Activated B cell treated with CpG ODN at 0.5 μM for 24 hours (primary cell): ENCODE measurements at regions not wholly inside any gene's neighbourhood (a gene's known extent, or its start where the extent isn't known, plus 50 kb on each side); places are given as distances from the start of the nearest gene placed in this dataset.

Source experiments
- ATAC-seq: fragments of 200-7000 bp; cut with Tn5 transposase; one replicate; pipeline ENCODE4 v1.10.0; 2021; ENCODE audit warnings: low read depth, mild to moderate bottlenecking, moderate library complexity
- CTCF ChIA-PET: fragments of 350-600 bp; sonication (Branson Sonifier 250); formaldehyde crosslinking; loops from one replicate; lab custom pipeline; 2021; ENCODE audit warnings: antibody characterized with exemption; lab: Charles Lee
- POLR2A ChIA-PET: fragments of 350-600 bp; sonication (Branson Sonifier 250); formaldehyde crosslinking; loops from one replicate; lab custom pipeline; 2021; ENCODE audit warnings: antibody characterized with exemption; lab: Charles Lee
- DNase-seq: peaks from one replicate; pipeline ENCODE4 v3.0.0; 2022
- H3K27ac Mint-ChIP-seq: one replicate; pipeline ENCODE4 v1.8.0; 2020; ENCODE audit warnings: mixed read lengths
- H3K27me3 Mint-ChIP-seq: one replicate; pipeline ENCODE4 v1.8.0; 2021; ENCODE audit warnings: mixed read lengths
- H3K36me3 Mint-ChIP-seq: one replicate; pipeline ENCODE4 v1.8.0; 2021; ENCODE audit warnings: low read depth, mixed read lengths
- H3K4me1 Mint-ChIP-seq: one replicate; pipeline ENCODE4 v1.8.0; 2021; ENCODE audit warnings: mixed read lengths
- H3K4me3 Mint-ChIP-seq: one replicate; pipeline ENCODE4 v1.8.0; 2020; ENCODE audit warnings: mild to moderate bottlenecking, mixed read lengths
- H3K9me3 Mint-ChIP-seq: one replicate; pipeline ENCODE4 v1.8.0; 2020; ENCODE audit warnings: mixed read lengths
- CTCF ChIP-seq: fragments of 200-600 bp; IDR thresholded peaks from one replicate; pipeline ENCODE4 v1.8.0; 2022; ENCODE audit warnings: antibody characterized with exemption, mild to moderate bottlenecking
- intact Hi-C: fragments of 100-400 bp; cut with micrococcal nuclease; formaldehyde crosslinking; loops from one replicate; pipeline ENCODE4 v1.15.1; 2024

GRCh38 chr1:233435622-233436021 lies 108.1 kb downstream of the MAP3K21 start:
- DNase-seq = no peak
- Mint-ChIP-seq H3K36me3 (no peaks in the 10 kb centered on the region), H3K27ac (no peak overlapping the region), H3K4me1 (no peaks in the 10 kb centered on the region), H3K27me3 (peaks cover 12% of the 10 kb centered on the region), H3K4me3 (no peak overlapping the region), H3K9me3 (peaks cover 6% of the 10 kb centered on the region)
- ATAC-seq = no peak
- TF ChIP-seq CTCF = no peak
- intact Hi-C loops = no loop called here
- ChIA-PET POLR2A (no interaction called here), CTCF (no interaction called here)

- CTCF ChIA-PET = no interaction called here
- no peak for TF ChIP-seq CTCF
- DNase-seq (no peak), ATAC-seq (no peak)
- intact Hi-C loops = no loop called here
- no peaks in the 10 kb centered on the region for H3K9me3 Mint-ChIP-seq
- H3K4me1 Mint-ChIP-seq = no peaks in the 10 kb centered on the region
- H3K27ac Mint-ChIP-seq = no peak overlapping the region
- H3K4me3 Mint-ChIP-seq = no peak overlapping the region
- H3K27me3 Mint-ChIP-seq = peaks cover 10% of the 10 kb centered on the region
- no peaks in the 10 kb centered on the region for H3K36me3 Mint-ChIP-seq
- POLR2A ChIA-PET = no interaction called here
These were observed 112.2 kb downstream of the MAP3K21 start for GRCh38 chr1:233439721-233440120.

GRCh38 chr1:233440951-233441401 lies 113.5 kb downstream of the MAP3K21 start:
- ATAC-seq (no peak), DNase-seq (no peak)
- Mint-ChIP-seq H3K36me3 (no peaks in the 10 kb centered on the region), H3K27ac (no peak overlapping the region), H3K27me3 (peaks cover 10% of the 10 kb centered on the region), H3K4me3 (no peak overlapping the region), H3K9me3 (peaks cover 2% of the 10 kb centered on the region), H3K4me1 (no peaks in the 10 kb centered on the region)
- intact Hi-C loops = loop anchor here (1.0 kb wide), 1 partner anchor 350 kb away; no protein-coding TSS in a partner anchor
- no peak for TF ChIP-seq CTCF
- ChIA-PET POLR2A (no interaction called here), CTCF (interaction anchor here (1.0 kb wide), 1 partner anchor 625 kb away, joined by 5 read pairs; no protein-coding TSS in a partner anchor)

- DNase-seq = no peak
- Mint-ChIP-seq H3K36me3 (no peaks in the 10 kb centered on the region), H3K27ac (no peak overlapping the region), H3K9me3 (peaks cover 4% of the 10 kb centered on the region), H3K4me1 (no peaks in the 10 kb centered on the region), H3K4me3 (no peak overlapping the region), H3K27me3 (peaks cover 6% of the 10 kb centered on the region)
- TF ChIP-seq CTCF = no peak
- intact Hi-C loops = no loop called here
- ChIA-PET CTCF (interaction anchor here (0.9 kb wide), 1 partner anchor 349 kb away, joined by 3 read pairs; no protein-coding TSS in a partner anchor), POLR2A (no interaction called here)
- no peak for ATAC-seq
These were observed 114.7 kb downstream of the MAP3K21 start for GRCh38 chr1:233442026-233442780.

GRCh38 chr1:233443040-233443760 lies 115.7 kb downstream of the MAP3K21 start:
- intact Hi-C loops = no loop called here
- ATAC-seq (no peak), DNase-seq (no peak)
- ChIA-PET POLR2A (no interaction called here), CTCF (no interaction called here)
- H3K9me3 Mint-ChIP-seq = peaks cover 4% of the 10 kb centered on the region
- no peak for TF ChIP-seq CTCF
- H3K4me1 Mint-ChIP-seq = no peaks in the 10 kb centered on the region
- no peak overlapping the region for H3K4me3 Mint-ChIP-seq
- H3K27me3 Mint-ChIP-seq = peaks cover 6% of the 10 kb centered on the region
- H3K36me3 Mint-ChIP-seq = no peaks in the 10 kb centered on the region
- H3K27ac Mint-ChIP-seq = no peak overlapping the region
